Activated B cell treated with CpG ODN at 0.5 μM for 24 hours (primary cell): ENCODE measurements at regions not wholly inside any gene's neighbourhood (a gene's known extent, or its start where the extent isn't known, plus 50 kb on each side); places are given as distances from the start of the nearest gene placed in this dataset.

ENCODE experiments used
- ATAC-seq: fragments of 200-7000 bp; cut with Tn5 transposase; one replicate; pipeline ENCODE4 v1.10.0; 2021; ENCODE audit warnings: low read depth, mild to moderate bottlenecking, moderate library complexity
- CTCF ChIA-PET: fragments of 350-600 bp; sonication (Branson Sonifier 250); formaldehyde crosslinking; loops from one replicate; lab custom pipeline; 2021; ENCODE audit warnings: antibody characterized with exemption; lab: Charles Lee
- POLR2A ChIA-PET: fragments of 350-600 bp; sonication (Branson Sonifier 250); formaldehyde crosslinking; loops from one replicate; lab custom pipeline; 2021; ENCODE audit warnings: antibody characterized with exemption; lab: Charles Lee
- DNase-seq: peaks from one replicate; pipeline ENCODE4 v3.0.0; 2022
- H3K27ac Mint-ChIP-seq: one replicate; pipeline ENCODE4 v1.8.0; 2020; ENCODE audit warnings: mixed read lengths
- H3K27me3 Mint-ChIP-seq: one replicate; pipeline ENCODE4 v1.8.0; 2021; ENCODE audit warnings: mixed read lengths
- H3K36me3 Mint-ChIP-seq: one replicate; pipeline ENCODE4 v1.8.0; 2021; ENCODE audit warnings: low read depth, mixed read lengths
- H3K4me1 Mint-ChIP-seq: one replicate; pipeline ENCODE4 v1.8.0; 2021; ENCODE audit warnings: mixed read lengths
- H3K4me3 Mint-ChIP-seq: one replicate; pipeline ENCODE4 v1.8.0; 2020; ENCODE audit warnings: mild to moderate bottlenecking, mixed read lengths
- H3K9me3 Mint-ChIP-seq: one replicate; pipeline ENCODE4 v1.8.0; 2020; ENCODE audit warnings: mixed read lengths
- CTCF ChIP-seq: fragments of 200-600 bp; IDR thresholded peaks from one replicate; pipeline ENCODE4 v1.8.0; 2022; ENCODE audit warnings: antibody characterized with exemption, mild to moderate bottlenecking
- intact Hi-C: fragments of 100-400 bp; cut with micrococcal nuclease; formaldehyde crosslinking; loops from one replicate; pipeline ENCODE4 v1.15.1; 2024

- Mint-ChIP-seq H3K4me3 (no peak overlapping the region), H3K27me3 (no peaks in the 10 kb centered on the region), H3K36me3 (no peaks in the 10 kb centered on the region), H3K4me1 (no peaks in the 10 kb centered on the region), H3K27ac (no peak overlapping the region), H3K9me3 (peaks cover 4% of the 10 kb centered on the region)
- intact Hi-C loops = no loop called here
- CTCF ChIA-PET = no interaction called here
- POLR2A ChIA-PET = no interaction called here
- ATAC-seq (no peak), DNase-seq (no peak)
- no peak for TF ChIP-seq CTCF
These were observed 1522.6 kb downstream of the FAM181B start for GRCh38 chr11:81211050-81211449.

GRCh38 chr11:81207421-81208054 is 1526.1 kb downstream of the FAM181B start:
- no peak overlapping the region for H3K4me3 Mint-ChIP-seq
- no peaks in the 10 kb centered on the region for H3K27me3 Mint-ChIP-seq
- CTCF ChIA-PET = no interaction called here
- POLR2A ChIA-PET = no interaction called here
- intact Hi-C loops = no loop called here
- no peaks in the 10 kb centered on the region for H3K36me3 Mint-ChIP-seq
- DNase-seq = no peak
- no peak overlapping the region for H3K27ac Mint-ChIP-seq
- H3K4me1 Mint-ChIP-seq = no peaks in the 10 kb centered on the region
- TF ChIP-seq CTCF = no peak
- no peak for ATAC-seq
- peaks cover 4% of the 10 kb centered on the region for H3K9me3 Mint-ChIP-seq

DNA sequence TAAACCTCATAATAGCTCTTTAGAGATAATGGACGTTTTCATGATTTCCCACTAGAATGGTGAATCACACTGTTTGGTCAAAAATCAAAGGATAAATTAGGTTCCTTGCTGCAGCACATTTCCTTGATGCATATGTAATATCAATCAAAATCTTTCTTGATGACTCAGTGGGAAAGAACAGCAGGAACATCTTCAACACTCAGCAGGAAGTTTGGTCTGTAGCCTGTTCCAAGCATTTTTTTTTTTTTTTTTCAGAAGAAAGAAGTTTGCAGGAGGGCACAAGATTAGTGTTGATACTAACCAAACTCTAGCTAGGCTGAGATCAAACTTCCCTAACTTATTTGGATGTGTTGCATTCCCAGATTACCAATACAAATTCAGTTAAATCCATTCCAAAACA is 1529.8 kb downstream of the FAM181B start:
- no peak for TF ChIP-seq CTCF
- ChIA-PET POLR2A (no interaction called here), CTCF (no interaction called here)
- intact Hi-C loops = no loop called here
- no peaks in the 10 kb centered on the region for H3K36me3 Mint-ChIP-seq
- H3K27ac Mint-ChIP-seq = no peak overlapping the region
- no peak for ATAC-seq
- no peaks in the 10 kb centered on the region for H3K27me3 Mint-ChIP-seq
- no peak overlapping the region for H3K4me3 Mint-ChIP-seq
- H3K9me3 Mint-ChIP-seq = peaks cover 5% of the 10 kb centered on the region
- no peaks in the 10 kb centered on the region for H3K4me1 Mint-ChIP-seq
- no peak for DNase-seq

DNA sequence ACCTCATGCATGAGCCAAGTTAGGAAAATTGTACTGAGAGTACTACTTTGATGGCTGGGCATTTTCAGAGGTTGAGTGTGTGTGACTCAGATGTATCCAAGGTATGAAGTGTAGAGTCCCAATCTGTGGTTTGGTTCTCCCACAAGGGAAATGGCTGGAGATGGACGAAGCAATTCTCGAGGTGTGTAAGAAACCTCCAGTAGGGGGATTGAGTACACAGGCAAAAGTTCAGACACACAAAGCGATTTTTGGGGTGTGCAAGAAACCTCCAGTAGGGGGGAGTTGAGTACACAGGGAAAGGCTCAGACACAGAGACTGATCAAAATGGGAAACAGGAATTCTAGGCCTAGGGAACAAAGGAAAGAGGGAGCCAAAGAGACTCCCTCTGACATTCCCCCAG is 1536.3 kb downstream of the FAM181B start:
- Mint-ChIP-seq H3K27me3 (no peaks in the 10 kb centered on the region), H3K4me3 (no peak overlapping the region), H3K4me1 (no peaks in the 10 kb centered on the region), H3K36me3 (no peaks in the 10 kb centered on the region), H3K9me3 (peaks cover 6% of the 10 kb centered on the region), H3K27ac (no peak overlapping the region)
- TF ChIP-seq CTCF = no peak
- ChIA-PET CTCF (no interaction called here), POLR2A (no interaction called here)
- no peak for ATAC-seq
- intact Hi-C loops = no loop called here
- DNase-seq = no peak

DNA sequence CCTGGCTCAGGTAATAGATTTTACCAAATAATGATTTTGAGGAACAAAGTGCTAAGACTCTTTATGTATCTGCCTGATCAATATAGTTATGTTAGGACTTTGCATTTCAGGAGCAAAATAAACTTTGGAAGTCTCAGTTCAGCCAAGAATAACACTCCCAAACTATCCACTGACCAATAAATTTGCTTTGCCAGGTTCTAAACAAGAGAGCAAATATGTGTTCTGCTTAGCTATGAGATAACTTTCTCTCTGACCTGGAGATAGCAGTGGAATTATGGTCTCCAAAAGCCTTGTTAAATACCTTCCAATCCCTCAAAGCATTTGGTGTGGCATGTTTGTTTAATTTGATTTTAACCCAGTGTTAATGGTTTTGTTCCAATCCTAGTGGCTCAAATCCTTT is 1541.1 kb downstream of the FAM181B start:
- no peak overlapping the region for H3K27ac Mint-ChIP-seq
- H3K27me3 Mint-ChIP-seq = no peaks in the 10 kb centered on the region
- no peaks in the 10 kb centered on the region for H3K9me3 Mint-ChIP-seq
- TF ChIP-seq CTCF = no peak
- no peaks in the 10 kb centered on the region for H3K4me1 Mint-ChIP-seq
- no peak overlapping the region for H3K4me3 Mint-ChIP-seq
- ChIA-PET POLR2A (no interaction called here), CTCF (no interaction called here)
- H3K36me3 Mint-ChIP-seq = no peaks in the 10 kb centered on the region
- intact Hi-C loops = no loop called here
- ATAC-seq (no peak), DNase-seq (no peak)
